DMS114 treated with DMSO at 0.1 percent for 48 hours (cell line): ENCODE measurements at regions not wholly inside any gene's neighbourhood (a gene's known extent, or its start where the extent isn't known, plus 50 kb on each side); places are given as distances from the start of the nearest gene placed in this dataset.
"Not testable (repeated sequence)": the region's sequence is repeated elsewhere in the genome, so short reads cannot be mapped to it uniquely, and the experiment has no call there.

ENCODE experiments used
- DNase-seq: peaks from one replicate; lab custom pipeline; 2025; ENCODE audit not compliant: unreplicated experiment; lab: John Stamatoyannopoulos, UW

DNA sequence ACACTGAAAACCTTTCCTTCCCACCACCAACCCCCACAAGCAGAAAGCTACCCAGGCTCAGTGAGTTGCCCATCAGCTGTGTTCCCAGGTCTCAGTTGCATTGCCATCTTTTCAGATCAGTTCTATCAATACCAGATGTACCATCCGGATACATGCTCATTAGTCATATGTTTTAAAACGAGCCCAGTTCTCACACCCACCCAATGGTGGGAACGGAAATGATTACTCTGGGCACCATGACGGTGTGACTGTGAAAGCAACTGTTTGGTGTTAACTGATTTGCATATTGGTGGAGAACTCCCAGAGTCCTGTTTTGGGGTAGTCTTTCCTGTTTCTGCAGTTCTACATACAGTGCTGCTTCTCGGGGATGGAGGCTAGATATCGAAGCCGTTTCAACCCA, 212.3 kb downstream of the TRIM36 start:
- DNase-seq: no peak

- DNase-seq: no peak
These were observed 216.1 kb downstream of the TRIM36 start for GRCh38 chr5:114953565-114953964.

DNA sequence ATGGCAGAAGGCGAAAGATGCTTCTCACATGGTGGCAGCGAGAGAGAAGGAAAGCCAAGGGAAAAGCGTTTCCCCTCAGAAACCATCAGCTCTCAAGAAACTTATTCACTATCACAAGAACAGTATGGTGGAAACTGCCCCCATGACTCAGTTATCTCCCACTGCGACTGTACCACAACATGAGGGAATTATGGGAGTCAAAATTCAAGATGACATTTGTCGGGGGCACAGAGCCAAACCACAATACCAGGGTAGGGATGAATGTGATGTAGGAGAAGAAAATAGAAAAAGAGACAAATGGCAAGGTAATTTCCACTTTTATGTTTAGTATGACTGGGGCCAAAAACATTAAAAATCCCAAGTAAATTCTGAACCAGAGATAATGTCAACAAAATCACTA, 216.8 kb downstream of the TRIM36 start:
- no peak for DNase-seq

DNA sequence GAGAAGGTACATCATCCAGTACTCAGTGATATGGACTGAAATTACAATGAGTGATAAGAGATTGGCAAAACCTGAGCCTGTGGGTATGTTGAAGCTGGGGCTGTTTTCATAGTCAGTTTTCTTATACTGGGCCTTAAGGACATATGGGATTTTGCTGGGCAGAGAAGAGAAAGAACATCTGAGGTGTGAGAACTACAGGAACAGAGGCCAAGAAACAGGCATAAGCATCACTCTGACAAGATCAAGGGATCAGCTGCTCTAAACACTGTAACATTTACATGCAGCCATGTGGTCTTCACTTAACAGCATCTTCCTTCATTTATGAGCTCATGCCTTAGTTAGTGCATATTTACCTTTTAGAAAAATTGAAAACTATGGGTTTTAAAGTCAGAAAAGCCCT, 220.0 kb downstream of the TRIM36 start:
- DNase-seq: no peak

DNA sequence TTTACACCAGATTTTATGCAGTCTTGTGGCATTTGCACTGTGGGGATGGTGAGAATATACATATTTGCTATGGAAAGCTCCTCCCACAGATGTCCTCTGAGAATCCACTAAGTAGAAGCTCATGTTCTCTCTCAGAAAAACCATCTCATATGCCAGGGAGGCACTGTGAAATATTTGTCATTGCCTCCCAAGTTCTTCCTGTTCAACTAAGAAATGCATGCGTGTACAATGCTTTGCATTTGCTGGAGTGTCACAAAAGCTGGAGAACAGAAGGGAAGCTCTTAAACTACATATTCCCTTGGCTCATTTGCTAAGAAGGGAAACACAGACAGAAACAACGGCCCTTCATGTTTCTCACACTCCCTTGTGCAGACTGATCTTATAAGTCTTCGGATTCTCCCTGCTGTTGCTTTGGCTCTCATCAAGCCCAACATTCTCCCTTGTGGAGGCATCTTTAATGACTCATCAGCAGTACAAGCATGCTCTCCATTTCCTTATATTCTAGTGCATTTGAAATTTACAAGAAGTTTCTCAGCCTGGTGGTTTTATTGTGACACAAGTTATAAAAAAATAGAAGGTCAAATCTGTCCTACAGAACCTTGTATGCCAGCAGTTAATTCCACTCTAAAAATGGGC, 220.6 kb downstream of the TRIM36 start:
- DNase-seq: no peak

DNA sequence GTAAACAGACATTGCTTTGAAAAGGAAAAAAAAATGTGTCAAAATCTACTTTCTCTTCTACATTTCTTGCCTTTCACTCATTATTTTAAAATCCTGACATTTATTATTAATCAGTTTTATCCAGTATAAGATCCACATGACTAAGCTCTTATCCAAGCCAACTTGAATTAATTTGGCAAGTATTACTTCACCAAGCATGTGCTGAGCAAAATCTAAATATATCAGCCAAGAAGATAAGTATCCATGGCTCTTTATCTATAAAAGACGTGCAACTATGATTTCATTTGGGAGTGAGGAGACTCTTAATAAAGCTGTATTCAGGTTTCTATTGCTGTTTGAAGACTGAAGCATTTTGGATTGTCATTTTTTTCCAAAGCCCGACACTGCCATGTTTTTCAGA, 221.3 kb downstream of the TRIM36 start:
- DNase-seq: no peak

DNA sequence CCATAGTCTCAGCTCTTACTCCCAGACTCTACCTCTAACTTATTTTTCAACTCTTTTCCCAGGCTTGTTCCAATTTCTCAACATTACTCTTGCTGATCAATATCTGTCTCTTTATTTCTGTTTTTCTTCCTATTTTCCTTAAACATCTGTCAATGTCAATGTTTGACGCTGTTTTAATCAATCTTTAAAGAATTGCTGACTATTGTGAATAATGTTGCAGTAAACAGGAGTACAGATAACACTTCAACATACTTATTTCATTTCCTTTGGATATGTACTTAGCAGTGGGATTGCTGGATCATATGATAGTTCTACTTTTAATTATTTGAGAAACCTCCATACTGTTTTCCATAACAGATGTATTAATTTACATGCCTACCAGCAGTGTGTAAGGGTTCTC, 229.0 kb downstream of the TRIM36 start:
- DNase-seq: no peak

DNA sequence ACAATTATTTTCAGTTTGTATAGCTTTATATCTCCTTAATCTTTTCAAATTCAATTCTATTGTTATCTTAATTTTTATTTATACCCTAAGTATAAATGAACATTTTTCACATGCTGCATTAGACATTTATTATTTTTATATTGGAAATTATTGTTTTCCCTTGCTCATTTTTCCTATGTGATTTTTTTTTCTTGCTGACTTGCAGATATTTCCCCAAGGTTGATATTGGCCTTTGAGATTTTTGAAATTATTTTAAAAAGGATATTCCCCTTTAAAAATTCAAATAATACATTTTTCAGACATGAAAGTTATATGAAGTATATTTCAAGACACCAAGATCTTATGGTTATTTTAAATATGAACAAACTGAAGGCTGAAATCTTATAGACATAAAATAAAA, 234.2 kb downstream of the TRIM36 start:
- no peak for DNase-seq

- DNase-seq: no peak
These were observed 240.9 kb downstream of the TRIM36 start for GRCh38 chr5:114928644-114929462.

DNA sequence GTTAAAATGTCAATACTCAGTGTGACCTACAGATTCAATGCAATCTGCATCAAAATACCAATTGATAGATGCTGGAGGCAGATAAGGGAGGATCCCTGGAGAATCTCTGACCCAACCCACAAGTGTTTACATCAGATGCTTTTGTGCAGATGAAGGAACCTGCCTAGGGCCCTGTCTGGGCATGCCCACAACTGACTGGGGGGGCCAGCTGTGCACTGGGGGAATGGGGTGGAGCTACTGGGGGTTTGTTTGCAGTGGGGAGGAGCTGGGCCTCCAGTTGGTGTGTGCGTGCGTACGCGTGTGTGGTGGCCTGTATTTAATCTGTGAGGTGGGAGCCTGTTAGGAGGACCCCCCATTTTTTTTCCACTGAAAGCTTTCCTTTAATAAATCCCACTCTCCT, 244.9 kb downstream of the TRIM36 start:
- no peak for DNase-seq

- no peak for DNase-seq
These were observed 257.4 kb downstream of the TRIM36 start for GRCh38 chr5:114912189-114912920.

DNA sequence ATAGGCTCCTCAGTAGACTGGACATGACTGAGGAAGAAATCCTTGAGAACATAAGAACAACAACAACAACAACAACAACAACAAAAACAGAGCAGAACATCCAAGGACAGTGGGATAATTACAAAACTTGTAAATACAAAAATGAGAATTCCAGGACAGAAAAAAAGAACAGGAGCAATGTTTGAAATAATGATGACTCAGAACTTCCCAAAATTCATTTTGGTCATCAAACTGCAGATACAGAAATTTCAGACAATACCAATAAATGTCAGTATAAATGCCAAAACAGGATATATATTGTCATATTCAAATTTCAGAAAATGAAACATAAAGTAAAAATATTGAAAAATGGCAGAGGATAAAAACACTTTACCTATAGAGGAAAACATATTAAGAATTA, 259.0 kb downstream of the TRIM36 start:
- no peak for DNase-seq

DNA sequence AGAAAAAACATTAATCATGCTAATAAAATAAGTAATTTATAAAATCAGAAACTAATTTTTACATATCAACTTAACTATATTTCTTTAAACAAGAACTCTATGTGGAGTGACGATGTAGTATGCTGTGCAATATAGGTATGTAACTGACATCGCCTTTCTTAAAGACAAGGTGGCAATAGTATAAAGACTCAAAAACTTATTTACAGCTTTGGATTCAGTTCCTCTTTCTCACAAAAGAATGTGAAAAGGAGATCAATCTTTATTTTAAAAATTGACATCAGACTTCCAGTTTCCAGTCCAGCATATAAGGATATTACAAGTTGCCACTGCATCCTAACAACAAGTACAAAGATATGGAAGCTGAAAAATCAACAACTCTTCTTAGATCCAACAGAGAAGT, 260.3 kb downstream of the TRIM36 start:
- DNase-seq: no peak

- no peak for DNase-seq
These were observed 265.9 kb downstream of the TRIM36 start for GRCh38 chr5:114903767-114904166.

- no peak for DNase-seq
These were observed 271.1 kb downstream of the TRIM36 start for GRCh38 chr5:114898602-114899001.

GRCh38 chr5:114883675-114884074, 286.0 kb downstream of the TRIM36 start:
- no peak for DNase-seq

DNA sequence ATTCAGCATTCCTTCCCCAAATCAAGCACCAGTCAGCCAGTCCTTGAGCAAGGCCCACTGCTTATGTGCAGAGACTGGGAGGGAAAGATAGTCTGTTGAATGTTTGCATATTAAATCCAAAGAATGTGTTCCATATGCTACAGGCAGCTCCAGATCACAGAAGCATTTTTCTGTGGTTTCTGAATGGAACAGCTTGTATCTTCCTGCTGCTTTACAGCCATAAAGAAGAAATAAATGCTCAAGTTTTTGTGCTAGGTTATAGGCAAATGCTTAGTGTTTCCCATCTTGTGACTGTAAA, 310.3 kb downstream of the TRIM36 start:
- no peak for DNase-seq

GRCh38 chr5:114858665-114859437, 310.9 kb downstream of the TRIM36 start:
- no peak for DNase-seq

GRCh38 chr5:114857941-114858551, 311.7 kb downstream of the TRIM36 start:
- no peak for DNase-seq

DNA sequence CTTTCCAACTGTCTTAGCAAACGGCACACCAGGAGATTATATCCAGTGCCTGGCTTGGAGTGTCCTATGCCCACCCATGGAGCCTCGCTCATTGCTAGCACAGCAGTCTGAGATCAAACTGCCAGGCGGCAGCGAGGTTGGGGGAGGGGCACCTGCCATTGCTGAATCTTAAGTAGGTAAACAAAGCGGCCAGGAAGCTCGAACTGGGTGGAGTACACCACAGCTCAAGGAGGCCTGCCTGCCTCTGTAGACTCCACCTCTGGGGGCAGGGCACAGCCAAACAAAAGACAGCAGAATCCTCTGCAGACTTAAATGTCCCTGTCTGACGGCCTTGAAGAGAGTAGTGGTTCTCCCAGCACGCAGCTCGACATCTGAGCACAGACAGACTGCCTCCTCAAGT, 325.0 kb downstream of the TRIM36 start:
- not testable (repeated sequence) for DNase-seq

GRCh38 chr5:114839360-114839759, 330.3 kb downstream of the TRIM36 start:
- DNase-seq: no peak
